ENCODE measurements at regions not wholly inside any gene's neighbourhood (a gene's known extent, or its start where the extent isn't known, plus 50 kb on each side); places are given as distances from the start of the nearest gene placed in this dataset.

DNA sequence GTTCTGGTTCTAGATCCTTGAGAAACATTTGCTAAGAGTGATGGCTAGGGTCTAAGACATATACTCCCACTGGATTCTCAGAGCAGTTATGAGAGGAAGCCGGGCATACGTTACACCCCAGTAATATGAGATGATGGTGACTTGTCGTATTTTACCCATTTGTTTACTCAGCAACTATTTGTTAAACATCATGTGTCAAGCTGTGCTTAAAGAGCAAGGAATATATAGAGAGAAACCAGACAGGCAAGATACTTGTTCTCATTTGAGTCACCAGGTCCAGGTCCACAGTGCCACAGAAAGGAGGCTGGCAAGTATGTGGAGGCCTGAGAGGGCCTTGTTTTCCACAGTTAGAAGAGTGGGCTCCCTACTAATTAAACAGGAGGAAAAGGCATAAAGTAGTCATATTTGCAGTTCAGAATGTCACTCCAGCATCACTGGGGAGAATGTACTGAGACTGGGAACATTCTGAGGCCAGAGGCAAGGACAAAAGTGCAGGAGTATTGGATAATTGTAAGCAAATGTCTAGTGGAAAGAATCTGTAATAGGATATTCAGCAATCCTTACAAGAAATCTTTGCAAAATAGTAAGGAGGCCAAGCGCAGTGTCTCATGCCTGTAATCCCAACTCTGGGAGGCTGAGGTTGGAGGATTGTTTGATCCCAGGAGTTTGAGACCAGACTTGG, 142.2 kb downstream of the IRS2 start:
- DNase-seq (ENCODE audit: low read depth in 2 of 2) = no peak

DNA sequence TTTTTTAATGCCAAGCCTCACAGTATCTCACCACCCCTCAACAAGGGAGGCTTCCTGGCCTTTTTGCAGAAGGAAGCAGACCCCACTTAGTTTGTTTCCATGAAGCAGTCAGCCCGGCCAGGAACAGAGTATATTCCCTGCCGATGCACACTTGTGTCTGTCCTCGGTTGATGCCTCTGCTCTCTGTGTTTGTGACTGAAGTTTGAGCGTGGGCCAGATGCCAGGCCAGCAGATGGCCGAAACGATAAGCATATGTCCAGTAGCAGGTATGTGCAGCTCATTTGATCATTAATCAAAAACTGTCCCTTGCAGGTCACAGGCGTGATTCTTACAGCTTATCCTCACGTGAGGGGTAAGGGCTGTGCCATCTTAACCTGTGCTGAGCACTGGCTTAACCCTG, 144.0 kb downstream of the IRS2 start:
- no peak for DNase-seq (ENCODE audit: low read depth in 2 of 2)

DNA sequence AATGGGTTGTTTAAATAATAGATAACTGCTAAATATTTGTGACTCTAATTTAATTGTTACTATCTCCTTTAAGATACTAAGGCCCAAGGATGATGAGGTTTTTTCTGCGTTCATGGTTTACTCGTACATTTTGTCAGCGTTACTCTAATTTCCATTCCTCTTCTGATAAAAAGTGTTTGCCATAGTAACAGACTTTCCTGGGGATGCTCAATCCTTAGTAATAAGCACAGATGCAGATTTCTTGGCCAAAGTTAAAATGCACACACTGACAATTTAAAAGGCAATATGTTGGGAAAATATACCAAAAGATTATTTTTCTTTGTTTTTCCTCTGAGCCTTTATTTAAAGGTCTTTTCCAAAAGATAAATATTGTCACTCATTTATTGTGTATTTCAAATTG, 149.6 kb downstream of the IRS2 start:
- no peak for DNase-seq (ENCODE audit: low read depth in 2 of 2)

DNA sequence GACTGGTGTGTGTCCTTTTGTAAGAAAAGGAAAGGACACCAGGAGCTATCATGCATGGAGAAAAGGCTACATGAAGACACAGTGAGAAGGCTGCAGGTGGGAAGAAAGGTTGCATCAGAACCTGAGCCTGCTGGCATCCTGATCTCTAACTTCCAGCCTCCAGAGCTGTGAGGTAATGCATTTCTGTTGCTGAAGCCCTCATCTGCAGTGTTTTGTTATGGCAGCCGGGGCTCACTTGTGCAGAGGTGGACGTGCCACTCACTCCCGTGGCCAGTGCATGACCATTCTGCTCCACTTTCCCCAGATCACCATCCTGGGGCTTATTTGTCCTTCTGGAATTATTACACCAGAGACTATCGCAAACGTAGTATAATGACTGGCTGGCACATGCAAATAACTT, 155.3 kb downstream of the IRS2 start:
- DNase-seq (ENCODE audit: low read depth in 2 of 2) = no peak

DNA sequence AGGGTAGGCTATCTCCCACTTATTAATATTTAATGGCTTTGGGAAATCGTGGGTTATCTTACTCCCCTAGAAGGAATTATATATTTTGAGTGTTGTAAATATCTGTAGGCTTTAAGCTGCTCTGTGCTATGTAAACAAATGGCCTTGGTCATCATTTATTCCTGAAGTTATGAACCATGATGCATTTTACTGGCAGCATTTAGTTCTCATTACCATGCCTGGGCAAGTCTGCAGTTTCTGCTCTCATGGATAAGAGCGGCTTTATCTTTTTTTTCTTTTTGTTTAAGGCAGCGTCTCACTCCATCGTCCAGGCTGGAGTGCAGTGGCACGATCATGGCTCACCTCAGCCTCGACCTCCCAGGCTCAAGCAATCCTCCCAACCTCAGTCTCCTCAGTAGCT, 156.1 kb downstream of the IRS2 start:
- DNase-seq (ENCODE audit: low read depth in 2 of 2) = no peak

DNA sequence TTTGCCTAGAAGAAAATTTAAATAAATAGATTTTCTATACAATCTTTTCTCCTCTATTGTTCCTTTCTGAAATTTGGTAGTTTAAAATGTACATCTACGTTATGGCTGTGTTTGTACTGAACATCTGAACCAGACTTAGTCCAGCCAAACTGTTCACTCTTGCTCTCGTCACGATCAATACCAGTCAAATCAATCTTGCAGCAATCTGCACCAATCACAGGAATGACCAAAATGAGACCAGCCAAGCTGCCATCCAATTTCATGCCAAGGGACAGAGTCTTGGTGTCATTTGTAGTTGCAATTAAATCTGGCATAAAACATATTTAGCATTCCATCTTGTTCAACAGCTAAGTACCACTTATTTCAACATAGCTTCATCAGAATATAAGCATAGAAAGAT, 156.6 kb downstream of the IRS2 start:
- DNase-seq (ENCODE audit: low read depth in 2 of 2) = no peak

DNA sequence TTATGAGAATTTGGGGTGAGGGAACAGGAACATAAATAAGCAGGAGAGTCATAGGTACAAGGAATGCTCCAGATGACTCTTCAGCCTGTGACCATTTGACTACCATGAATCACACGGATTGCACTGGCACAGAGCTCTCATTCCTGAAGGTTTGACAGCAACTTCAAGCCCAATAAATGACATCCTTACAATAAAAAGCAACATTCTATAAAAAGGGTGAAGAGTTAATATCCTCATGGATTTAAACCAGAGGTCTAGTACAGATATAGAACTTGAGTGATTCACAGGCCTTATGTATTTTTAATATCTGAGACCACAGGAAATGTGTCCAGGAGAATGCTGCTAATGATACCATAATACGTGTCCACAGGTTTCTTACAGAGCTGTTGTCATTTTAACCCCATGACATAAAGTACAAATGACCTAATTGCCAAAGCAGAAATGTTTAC, 158.1 kb downstream of the IRS2 start:
- no peak for DNase-seq (ENCODE audit: low read depth in 2 of 2)

DNA sequence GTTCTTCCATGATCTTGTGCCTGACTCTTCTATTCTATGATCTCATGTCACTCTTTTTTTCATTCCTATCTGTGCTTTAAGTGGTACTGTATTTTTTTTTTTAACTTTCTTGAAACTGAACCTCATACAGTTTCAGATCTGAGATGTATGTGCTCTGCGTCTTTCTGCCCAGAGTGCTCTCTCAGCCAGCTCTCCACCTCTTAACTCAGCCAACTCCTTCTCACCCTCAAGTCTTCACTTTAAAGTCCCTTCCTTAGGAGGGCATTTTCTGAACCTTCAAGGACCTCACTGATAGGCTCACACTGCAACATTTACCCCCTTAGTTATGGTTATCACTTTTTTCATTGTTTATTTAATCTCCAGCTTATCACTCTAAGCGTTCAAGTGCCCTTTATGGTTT, 158.7 kb downstream of the IRS2 start:
- no peak for DNase-seq (ENCODE audit: low read depth in 2 of 2)

DNA sequence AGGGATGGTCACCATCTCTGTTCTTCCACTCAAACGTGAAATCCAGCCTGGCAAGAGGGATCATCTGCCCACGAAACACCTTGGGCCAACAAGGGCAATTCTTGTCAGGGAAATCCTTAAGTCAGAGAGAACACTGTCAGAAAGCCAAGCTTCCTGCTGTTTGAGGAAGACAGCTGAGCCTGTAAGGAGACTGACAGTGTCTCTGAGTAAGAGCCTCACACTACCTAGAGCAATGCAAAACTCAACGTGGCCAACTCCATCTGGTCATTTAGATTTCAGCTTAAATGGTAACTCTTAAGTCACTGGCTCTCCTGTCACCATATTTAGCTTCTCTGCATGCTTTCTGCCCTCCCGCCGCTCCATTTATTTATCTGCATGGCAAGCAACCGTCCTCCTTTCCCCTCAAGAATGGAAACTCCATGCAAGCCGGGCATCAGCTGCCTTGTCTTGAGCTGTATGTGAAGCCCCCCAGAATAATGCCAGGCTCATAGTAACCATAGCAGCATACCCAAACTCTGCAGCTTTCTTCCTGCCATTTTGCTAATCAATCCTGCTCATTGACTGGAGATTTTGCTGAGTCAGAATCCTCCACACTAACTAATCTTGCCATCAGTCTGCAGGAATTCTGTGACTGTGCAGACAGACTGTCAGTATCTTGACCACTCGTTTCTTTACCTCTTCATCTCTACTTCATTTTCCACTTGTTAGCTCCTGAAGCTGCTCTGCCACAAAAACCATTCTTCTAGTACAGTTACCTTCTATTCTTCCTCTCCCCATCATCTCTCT, 159.8 kb downstream of the IRS2 start:
- DNase-seq (ENCODE audit: low read depth in 2 of 2) = no peak

DNA sequence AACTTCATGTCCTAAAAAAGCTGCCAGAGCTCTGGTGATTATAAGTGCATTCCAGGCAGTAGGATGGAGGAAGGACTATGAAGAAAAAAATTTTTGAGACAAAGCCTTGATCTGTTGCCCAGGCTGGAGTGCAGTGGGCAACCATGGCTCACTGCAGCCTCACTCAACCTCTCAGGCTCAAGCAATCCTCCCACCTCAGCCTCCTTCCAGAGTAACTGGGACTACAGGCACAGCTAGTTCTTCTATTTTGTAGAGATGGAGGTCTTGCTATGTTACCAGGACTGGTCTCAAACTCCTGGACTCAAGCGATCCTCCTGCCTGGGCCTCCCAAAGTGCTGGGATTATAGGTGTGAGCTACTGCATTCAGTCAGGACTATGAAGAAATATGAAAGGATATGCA, 161.2 kb downstream of the IRS2 start:
- no peak for DNase-seq (ENCODE audit: low read depth in 2 of 2)

DNA sequence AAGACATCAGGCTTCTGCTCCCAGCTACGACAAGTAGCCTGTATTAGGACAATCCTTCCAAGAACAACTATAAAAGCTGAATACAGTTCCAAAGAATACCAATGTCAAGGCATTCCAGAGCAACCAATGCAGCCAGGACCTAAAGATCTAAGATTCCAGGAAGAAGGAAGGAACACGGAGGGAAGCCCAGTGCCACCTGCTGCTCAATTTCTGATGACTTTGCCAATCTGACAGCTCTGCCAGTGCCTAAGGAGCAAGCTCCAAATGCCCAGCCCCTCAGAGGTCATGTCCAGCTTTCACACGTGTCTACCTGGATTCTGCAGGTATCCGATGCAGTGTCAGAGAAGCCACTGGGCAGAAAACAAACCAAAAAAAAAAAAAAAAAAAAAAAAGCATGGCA, 164.4 kb downstream of the IRS2 start:
- DNase-seq (ENCODE audit: low read depth in 2 of 2) = no peak

DNA sequence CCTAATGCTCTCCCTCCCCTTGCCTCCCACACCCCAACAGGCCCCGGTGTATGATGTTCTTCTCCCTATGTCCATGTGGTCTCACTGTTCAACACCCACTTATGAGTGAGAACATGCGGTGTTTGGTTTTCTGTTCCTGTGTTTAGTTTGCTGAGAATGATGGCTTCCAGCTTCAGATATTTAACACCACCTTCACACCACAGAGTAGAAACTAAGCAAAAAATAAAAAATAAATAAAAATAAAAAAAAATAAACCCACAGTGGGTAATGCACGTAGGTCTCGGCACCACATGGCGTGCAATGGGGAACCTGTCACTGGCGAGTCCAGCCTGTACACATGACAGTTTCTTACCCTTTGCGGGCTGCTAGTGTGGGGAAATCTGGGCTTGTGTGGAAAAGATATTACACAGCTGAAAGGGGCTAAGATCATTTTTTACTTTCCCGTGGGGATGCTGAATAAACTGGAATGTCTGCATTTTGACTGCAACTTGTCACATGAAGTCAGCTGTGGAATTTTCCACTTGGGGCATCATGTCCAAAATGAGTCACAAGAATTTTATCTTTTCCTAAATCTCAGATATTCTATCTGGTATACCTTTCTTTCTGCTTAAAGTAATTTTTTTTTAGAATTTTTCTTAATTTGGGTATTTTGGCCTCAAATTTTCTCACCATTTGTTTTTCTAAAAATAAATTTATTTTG, 170.5 kb downstream of the IRS2 start:
- no peak for DNase-seq (ENCODE audit: low read depth in 2 of 2)

DNA sequence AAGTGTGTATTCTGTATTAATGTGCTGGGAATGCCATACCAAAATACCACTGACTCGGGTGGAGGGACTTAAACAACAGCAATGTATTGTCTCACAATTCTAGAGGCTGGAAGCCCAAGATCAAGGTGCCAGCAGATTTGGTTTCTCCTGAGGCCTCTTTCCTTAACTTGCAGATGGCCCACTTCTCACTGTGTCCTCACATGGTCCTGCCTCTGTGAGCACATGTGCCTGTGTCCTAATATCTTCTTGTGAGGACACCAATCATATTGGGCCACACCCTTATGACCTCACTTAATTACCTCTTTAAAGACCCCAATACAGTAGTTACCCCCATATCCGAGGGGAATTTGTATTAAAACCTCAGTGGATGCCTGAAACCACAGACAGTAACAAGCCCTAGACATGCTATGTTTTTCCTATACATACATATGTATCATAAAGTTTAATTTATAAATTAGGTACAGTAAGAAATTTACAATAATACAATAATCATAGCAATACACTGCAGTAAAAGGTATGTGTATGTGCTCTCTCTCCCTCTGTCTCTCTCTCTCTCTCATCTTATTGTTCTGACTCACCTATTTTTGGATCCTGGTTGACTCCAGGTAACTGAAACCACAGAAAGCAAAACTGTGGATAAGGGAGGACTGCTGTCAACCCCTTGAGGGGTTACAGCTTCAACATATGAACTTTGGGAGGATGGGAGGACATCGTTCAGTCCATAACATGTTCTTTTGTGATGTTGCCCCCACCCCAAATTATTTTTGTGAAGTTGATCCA, 174.3 kb downstream of the IRS2 start:
- no peak for DNase-seq (ENCODE audit: low read depth in 2 of 2)

DNA sequence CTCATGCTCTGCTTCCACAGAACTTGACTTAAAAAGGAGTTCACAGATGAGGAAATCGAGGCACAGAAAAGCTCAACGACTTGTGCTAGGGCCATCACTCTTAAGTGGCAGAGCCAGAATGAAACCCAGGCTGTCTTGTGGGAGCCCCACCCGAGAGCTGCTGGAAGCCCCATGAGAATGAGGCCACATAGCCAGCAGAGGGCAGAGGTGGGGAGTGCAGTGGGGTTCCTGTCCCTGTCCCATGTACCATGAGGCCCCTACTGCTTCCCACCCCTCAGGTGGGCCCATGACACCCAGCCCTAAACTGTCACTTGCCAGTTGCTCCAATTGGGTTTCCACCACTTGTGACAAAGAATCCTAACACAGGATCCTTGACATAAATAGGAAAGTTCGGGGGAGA, 175.9 kb downstream of the IRS2 start:
- peak in 1 of 2 donors; percentile 6 for DNase-seq (ENCODE audit: low read depth in 2 of 2)

DNA sequence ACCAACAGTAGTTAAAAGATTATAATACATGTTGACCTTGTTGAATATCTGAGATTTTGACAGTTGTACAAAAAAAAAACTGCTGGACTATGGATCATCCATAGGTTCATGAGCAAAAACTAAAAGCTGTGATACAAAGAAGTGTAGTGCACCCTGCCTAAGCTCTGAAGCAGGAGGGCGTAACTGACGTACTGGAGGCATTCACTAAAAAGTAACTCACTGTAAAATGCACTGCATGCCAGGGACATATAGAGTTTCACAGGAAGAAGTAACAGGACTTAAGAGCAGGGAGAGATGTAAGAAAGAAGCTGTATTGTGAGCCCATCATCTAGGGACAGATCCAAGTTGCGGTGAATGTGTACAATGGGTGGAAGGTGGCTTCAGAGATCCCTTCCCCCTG, 177.9 kb downstream of the IRS2 start:
- DNase-seq (ENCODE audit: low read depth in 2 of 2) = no peak

DNA sequence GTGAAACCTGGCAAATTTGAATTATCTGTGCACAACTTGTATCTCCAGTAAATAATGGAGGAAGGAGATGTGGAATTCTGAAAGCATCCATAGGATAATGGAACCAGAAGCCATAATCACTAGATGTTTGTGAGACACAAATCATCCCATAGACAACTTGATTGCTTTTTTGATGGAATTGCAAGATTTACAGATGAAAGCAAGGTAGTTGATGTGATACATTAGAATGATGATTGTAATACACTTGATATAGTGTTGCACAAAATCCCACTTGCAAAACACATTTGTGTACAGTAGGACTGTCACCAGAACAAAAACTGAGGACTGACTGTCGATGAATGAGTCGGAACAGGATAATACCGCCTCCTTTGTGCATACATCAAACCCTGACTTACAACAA, 178.3 kb downstream of the IRS2 start:
- no peak for DNase-seq (ENCODE audit: low read depth in 2 of 2)

DNA sequence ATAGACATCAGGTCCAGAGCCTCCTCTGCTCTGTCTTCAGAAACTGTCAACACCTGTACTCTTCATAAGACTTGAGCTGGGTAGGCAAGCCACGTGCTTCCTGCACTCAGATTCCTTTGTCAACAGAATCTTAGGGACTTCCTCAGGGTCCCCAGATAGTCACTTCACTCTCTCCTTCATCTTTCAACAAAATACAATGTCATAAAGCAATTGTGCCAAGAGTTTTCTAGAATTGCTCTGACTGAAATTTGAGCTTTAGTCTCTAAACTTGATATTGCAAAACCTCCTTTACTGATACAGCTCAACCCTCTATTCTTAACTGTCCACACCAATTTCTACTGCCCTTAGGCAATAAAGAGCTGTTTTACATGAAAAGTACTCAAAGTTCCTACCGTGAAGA, 179.9 kb downstream of the IRS2 start:
- no peak for DNase-seq (ENCODE audit: low read depth in 2 of 2)

DNA sequence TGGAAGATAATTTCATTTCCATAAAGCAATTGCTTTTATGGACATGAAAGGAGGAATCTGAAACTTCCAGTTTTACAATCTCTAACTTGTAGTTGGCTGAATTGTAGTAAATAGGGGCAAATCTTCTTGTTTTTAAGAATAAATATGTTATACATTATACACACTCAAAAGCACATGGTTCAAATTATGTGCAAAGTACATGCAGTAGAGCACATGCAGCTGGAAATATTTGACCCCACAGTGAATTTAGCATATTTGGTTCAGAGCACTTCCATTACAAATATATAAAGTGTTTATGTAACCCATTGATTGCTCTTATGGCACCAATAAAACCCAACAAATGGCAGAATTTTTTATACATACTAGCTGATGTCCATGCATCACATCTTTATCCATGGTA, 180.5 kb downstream of the IRS2 start:
- DNase-seq (ENCODE audit: low read depth in 2 of 2) = no peak

DNA sequence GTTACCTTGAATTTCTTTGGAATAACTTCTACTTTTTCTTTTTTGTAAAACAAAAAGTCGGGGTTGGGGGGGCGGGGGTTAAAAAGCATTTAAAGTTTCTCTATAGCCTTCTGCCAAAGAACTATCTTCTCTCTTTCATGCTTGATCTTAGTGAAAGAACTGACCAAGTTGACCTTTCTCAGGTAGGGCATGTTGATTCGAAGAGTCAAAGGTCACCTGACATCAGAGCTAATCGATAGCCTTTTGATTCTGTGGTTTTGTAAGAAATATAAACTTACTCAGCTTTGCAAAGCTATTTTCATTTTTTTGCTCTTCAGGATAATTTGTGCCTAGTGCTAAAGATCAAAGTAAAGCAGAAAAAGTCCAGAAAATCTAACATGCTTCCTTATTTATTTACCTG, 181.5 kb downstream of the IRS2 start:
- no peak for DNase-seq (ENCODE audit: low read depth in 2 of 2)

DNA sequence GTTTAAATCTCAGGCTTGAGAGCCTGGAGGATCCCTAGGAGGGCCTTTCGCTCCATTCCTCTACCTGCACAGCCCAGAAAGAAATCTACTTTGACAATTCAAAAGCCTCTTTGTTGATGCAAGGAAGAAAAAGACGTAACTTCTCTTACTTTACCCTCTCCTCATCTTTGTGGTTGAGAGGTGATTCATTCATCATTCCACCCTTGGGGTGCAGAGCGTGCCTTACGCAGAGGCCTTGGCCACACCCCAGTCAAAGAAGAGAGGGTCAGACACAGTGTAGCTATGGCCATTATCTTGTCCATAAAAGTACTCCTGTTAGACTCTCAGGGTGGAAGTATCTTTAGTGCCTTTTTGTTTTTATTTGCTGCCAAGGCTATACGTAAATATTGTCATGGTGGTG, 184.0 kb downstream of the IRS2 start:
- no peak for DNase-seq (ENCODE audit: low read depth in 2 of 2)

DNA sequence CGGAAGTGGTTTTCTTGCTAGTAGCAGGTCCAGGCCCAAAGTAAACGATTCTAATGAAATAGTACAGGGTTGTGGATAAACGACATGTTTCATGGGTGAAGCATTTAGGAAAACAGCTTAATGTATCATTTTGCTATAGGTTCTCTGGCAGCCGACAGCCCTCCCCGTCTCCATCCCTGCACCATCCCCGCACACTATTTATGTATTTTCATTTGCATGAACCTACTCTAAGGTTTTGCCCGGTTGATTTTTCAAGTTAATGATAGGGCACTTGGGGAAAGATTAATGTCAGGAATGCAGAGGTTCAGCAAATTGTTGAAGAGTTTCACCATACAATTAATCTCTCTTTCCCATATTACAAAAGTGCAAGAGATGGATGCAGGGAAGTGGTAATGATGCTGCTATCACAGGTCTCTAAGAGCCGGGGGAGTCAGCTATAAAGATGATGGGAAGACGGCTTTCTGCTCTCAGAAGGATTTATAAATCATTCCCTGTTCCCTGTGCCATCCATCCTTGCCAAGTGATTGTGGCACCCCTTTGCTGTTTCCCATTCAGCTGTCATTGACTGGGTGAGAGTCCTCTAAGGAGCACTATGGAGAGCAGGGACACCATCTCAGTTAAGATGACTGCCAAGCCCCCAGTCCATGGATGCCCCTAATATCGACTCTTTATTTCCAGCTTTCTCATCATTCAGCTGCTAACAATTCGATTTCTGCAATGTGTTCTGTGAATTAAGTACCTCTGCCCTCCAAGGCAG, 186.3 kb downstream of the IRS2 start:
- DNase-seq (ENCODE audit: low read depth in 2 of 2) = no peak

Data from activated CD4-positive, alpha-beta T cell treated with anti-CD3 and anti-CD28 coated beads for 24 hours (primary cell).